AG04450 (cell line): ENCODE measurements at regions not wholly inside any gene's neighbourhood (a gene's known extent, or its start where the extent isn't known, plus 50 kb on each side); places are given as distances from the start of the nearest gene placed in this dataset.
A peak's percentile ranks its signal among the peaks of the same experiment; 100 is the strongest.

Source experiments
- CTCF ChIA-PET: fragments of 300-600, 350-600 bp; formaldehyde crosslinking; extraction: SDS; loops from one replicate; lab custom pipeline; 2022; ENCODE audit warnings: antibody characterized with exemption, inconsistent platforms; lab: Charles Lee
- POLR2A ChIA-PET: fragments of 350-600 bp; formaldehyde crosslinking; extraction: SDS; loops from one replicate; lab custom pipeline; 2021; ENCODE audit warnings: antibody characterized with exemption, inconsistent platforms; lab: Yijun Ruan, JAX
- DNase-seq: peaks from one replicate; pipeline ENCODE4 v3.0.0-alpha.2; 2011; ENCODE audit warnings: low read depth, low spot score
- H3K27ac ChIP-seq: one replicate; pipeline ENCODE4 v1.5.1; 2012; ENCODE audit warnings: low read depth, low read length, control low read depth
- H3K27me3 ChIP-seq: one replicate; pipeline ENCODE4 v1.6.0; 2012; ENCODE audit warnings: low read length; ENCODE audit not compliant: control insufficient read depth, insufficient read depth
- H3K4me3 ChIP-seq: 2 replicates; pipeline ENCODE4 v1.5.1; 2011; ENCODE audit warnings: mild to moderate bottlenecking, low read depth, low read length, control low read depth
- H3K9me3 ChIP-seq: 2 replicates; pipeline ENCODE4 v1.5.1; 2012; ENCODE audit warnings: low read length; ENCODE audit not compliant: control insufficient read depth, insufficient read depth
- CTCF ChIP-seq: IDR thresholded peaks from 2 replicates; pipeline ENCODE4 v1.5.1; 2011; ENCODE audit warnings: low read depth, low read length, control low read depth, inconsistent platforms

GRCh38 chr6:40755046-40755681 is 168.0 kb upstream of the LRFN2 start:
- Histone ChIP-seq H3K4me3 (no peak overlapping the region), H3K27ac (no peak overlapping the region), H3K27me3 (peaks cover 4% of the 10 kb centered on the region), H3K9me3 (no peaks in the 10 kb centered on the region; the same call in 1 of the 2 replicates)
- TF ChIP-seq CTCF, result no peak
- CTCF ChIA-PET, result interaction anchor here (0.7 kb wide), 2 partner anchors 50 to 82 kb away, joined by 3 to 4 read pairs; no protein-coding TSS in a partner anchor
- peak; percentile 13 for DNase-seq
- POLR2A ChIA-PET, result interaction anchor here (0.7 kb wide), 1 partner anchor 434 kb away, joined by 3 read pairs; no protein-coding TSS in a partner anchor

GRCh38 chr6:40754461-40755045 is 167.4 kb upstream of the LRFN2 start:
- Histone ChIP-seq H3K4me3 (no peak overlapping the region), H3K9me3 (no peaks in the 10 kb centered on the region; the same call in 1 of the 2 replicates), H3K27ac (no peak overlapping the region), H3K27me3 (peaks cover 6% of the 10 kb centered on the region)
- ChIA-PET CTCF (no interaction called here), POLR2A (no interaction called here)
- no peak for DNase-seq
- no peak for TF ChIP-seq CTCF

GRCh38 chr6:40753675-40754448 is 166.7 kb upstream of the LRFN2 start:
- no peak for TF ChIP-seq CTCF
- Histone ChIP-seq H3K4me3 (no peak overlapping the region), H3K9me3 (no peaks in the 10 kb centered on the region; the same call in 1 of the 2 replicates), H3K27ac (no peak overlapping the region), H3K27me3 (peaks cover 6% of the 10 kb centered on the region)
- no peak for DNase-seq
- ChIA-PET CTCF (no interaction called here), POLR2A (no interaction called here)

GRCh38 chr6:40753048-40753447 is 165.9 kb upstream of the LRFN2 start:
- no peak overlapping the region for H3K4me3 ChIP-seq
- no peak for DNase-seq
- no peak overlapping the region for H3K27ac ChIP-seq
- no peaks in the 10 kb centered on the region; the same call in 1 of the 2 replicates for H3K9me3 ChIP-seq
- POLR2A ChIA-PET, result no interaction called here
- H3K27me3 ChIP-seq, result peaks cover 8% of the 10 kb centered on the region
- no peak for TF ChIP-seq CTCF
- CTCF ChIA-PET, result no interaction called here
